HG02678 (cell line): ENCODE measurements at regions not wholly inside any gene's neighbourhood (a gene's known extent, or its start where the extent isn't known, plus 50 kb on each side); places are given as distances from the start of the nearest gene placed in this dataset.

Source experiments
- ATAC-seq: cut with Tn5 transposase; IDR thresholded peaks from one replicate; pipeline ENCODE4 v1.9.1; 2021; ENCODE audit warnings: mild to moderate bottlenecking, moderate library complexity; ENCODE audit not compliant: unreplicated experiment

- ATAC-seq = no peak
Measured at GRCh38 chr7:116083796-116084195, 53.2 kb upstream of the TFEC start.

- ATAC-seq = no peak
Measured at GRCh38 chr7:116086547-116087045, 56.0 kb upstream of the TFEC start.

- no peak for ATAC-seq
Measured at GRCh38 chr7:116087291-116087690, 56.7 kb upstream of the TFEC start.

GRCh38 chr7:116087984-116088383 lies 57.4 kb upstream of the TFEC start:
- no peak for ATAC-seq

GRCh38 chr7:116089293-116089692 lies 58.7 kb upstream of the TFEC start:
- no peak for ATAC-seq

- no peak for ATAC-seq
Measured at GRCh38 chr7:116093516-116094301, 63.1 kb upstream of the TFEC start.

- no peak for ATAC-seq
Measured at GRCh38 chr7:116095396-116095795, 64.8 kb upstream of the TFEC start.

GRCh38 chr7:116097365-116098009 lies 66.9 kb upstream of the TFEC start:
- no peak for ATAC-seq

- no peak for ATAC-seq
Measured at GRCh38 chr7:116098175-116098574, 67.6 kb upstream of the TFEC start.

GRCh38 chr7:116100626-116101025 lies 70.1 kb upstream of the TFEC start:
- ATAC-seq = no peak

- no peak for ATAC-seq
Measured at GRCh38 chr7:116101704-116102103, 71.1 kb upstream of the TFEC start.

GRCh38 chr7:116111475-116111874 lies 80.9 kb upstream of the TFEC start:
- no peak for ATAC-seq

GRCh38 chr7:116113310-116113709 lies 82.7 kb upstream of the TFEC start:
- ATAC-seq = no peak

- ATAC-seq = no peak
Measured at GRCh38 chr7:116120839-116121238, 89.5 kb upstream of the TES start.

- ATAC-seq = peak; percentile 72
Measured at GRCh38 chr7:116122972-116123595, 87.3 kb upstream of the TES start.

GRCh38 chr7:116128139-116128538 lies 82.2 kb upstream of the TES start:
- ATAC-seq = no peak

GRCh38 chr7:116135306-116135705 lies 75.0 kb upstream of the TES start:
- ATAC-seq = no peak

- ATAC-seq = peak; percentile 98
Measured at GRCh38 chr7:116138202-116138801, 72.0 kb upstream of the TES start.

GRCh38 chr7:116139007-116139406 lies 71.3 kb upstream of the TES start:
- ATAC-seq = no peak

- no peak for ATAC-seq
Measured at GRCh38 chr7:116139807-116140206, 70.5 kb upstream of the TES start.

- no peak for ATAC-seq
Measured at GRCh38 chr7:116142374-116142773, 68.0 kb upstream of the TES start.
